K562 (cell line): ENCODE measurements at regions not wholly inside any gene's neighbourhood (a gene's known extent, or its start where the extent isn't known, plus 50 kb on each side); places are given as distances from the start of the nearest gene placed in this dataset.

ENCODE experiments used
- ATAC-seq: fragments of 200-7000 bp; cut with Tn5 transposase; 3 replicates; pipeline ENCODE4 v1.9.1; 2020; ENCODE audit warnings: moderate library complexity
- BruUV-seq: library from RNA; stranded (reverse); fragments of 400-500 nt; replicated peaks from 2 replicates; lab custom pipeline; 2021; lab: Mats Ljungman, UMichigan
- CTCF ChIA-PET: fragments of 300-600 bp; formaldehyde crosslinking; extraction: SDS; loops from one replicate; lab custom pipeline; 2021; ENCODE audit warnings: low intra/inter-chr PET ratio; lab: Yijun Ruan, JAX
- POLR2A ChIA-PET: fragments of 300-600, 350-650 bp; sonication (Branson Sonifier 250); formaldehyde crosslinking; extraction: SDS; loops from one replicate; lab custom pipeline; 2021; ENCODE audit warnings: antibody characterized with exemption, inconsistent platforms; lab: Yijun Ruan, JAX
- DNase-seq, 4 experiments: peaks; one replicate each; pipeline versions ENCODE4 v3.0.0 to v3.0.0-alpha.2; 2011 to 2018; ENCODE audit warnings: low spot score in 3 of 4, mixed read lengths in 3 of 4; ENCODE audit errors: extremely low read depth in 1 of 4
- FAIRE-seq: peaks from 2 replicates; lab custom pipeline; 2011; peaks lifted over from hg19 to GRCh38; lab: Jason Lieb, UNC
- H2AFZ ChIP-seq: 2 replicates; pipeline ENCODE4 v1.6.0; 2011; ENCODE audit warnings: low read depth, low read length, control low read depth, inconsistent platforms
- H3K27ac ChIP-seq: fragments of 200-600 bp; 3 replicates; pipeline ENCODE4 v1.8.0; 2011; ENCODE audit warnings: low read depth, mild to moderate bottlenecking, control low read depth, inconsistent platforms, low read length, moderate library complexity, mixed read lengths; ENCODE audit errors: extremely low read depth
- H3K27me3 ChIP-seq, 2 experiments: fragments of 300-600 bp in 1 of 2; 2 replicates in 1 of 2; 3 replicates in 1 of 2; pipeline versions ENCODE4 v1.6.0 to v1.8.0; 2011; ENCODE audit warnings: inconsistent platforms in 2 of 2, low read length in 2 of 2, mild to moderate bottlenecking in 1 of 2, mixed read lengths in 1 of 2, moderate library complexity in 1 of 2; ENCODE audit not compliant: control insufficient read depth in 2 of 2, insufficient read depth in 2 of 2
- H3K36me3 ChIP-seq: fragments of 300-600 bp; 3 replicates; pipeline ENCODE4 v1.8.0; 2011; ENCODE audit warnings: mild to moderate bottlenecking, low read length, inconsistent platforms; ENCODE audit not compliant: control insufficient read depth, insufficient read depth
- H3K4me1 ChIP-seq, 2 experiments: fragments of 200-600 bp in 1 of 2; replicated peaks in 1 of 2; 2 replicates in 1 of 2; 3 replicates in 1 of 2; pipeline versions ENCODE4 v1.5.1 to v1.8.0; 2011; ENCODE audit warnings: inconsistent platforms in 2 of 2, low read length in 2 of 2, mild to moderate bottlenecking in 1 of 2, mixed read lengths in 1 of 2, moderate library complexity in 1 of 2; ENCODE audit not compliant: control insufficient read depth in 2 of 2, insufficient read depth in 2 of 2
- H3K4me2 ChIP-seq: 2 replicates; pipeline ENCODE4 v1.6.1; 2011; ENCODE audit warnings: low read length, control low read depth, inconsistent platforms, mixed read lengths; ENCODE audit not compliant: insufficient read depth
- H3K4me3 ChIP-seq: fragments of 200-600 bp; sonication (generic), shearing (Covaris generic); 2 replicates; pipeline ENCODE4 v1.5.1; 2016; ENCODE audit warnings: control low read depth, inconsistent platforms
- H3K79me2 ChIP-seq: fragments of 200-600 bp; 3 replicates; pipeline ENCODE4 v1.8.0; 2011; ENCODE audit warnings: low read length, inconsistent platforms; ENCODE audit not compliant: control insufficient read depth, insufficient read depth
- H3K9ac ChIP-seq, 2 experiments: 2 replicates each; pipeline versions ENCODE4 v1.6.0 to v1.6.1; 2011; ENCODE audit warnings: low read depth in 2 of 2, low read length in 2 of 2, control low read depth in 1 of 2, inconsistent platforms in 1 of 2, mild to moderate bottlenecking in 1 of 2, mixed read lengths in 1 of 2; ENCODE audit not compliant: insufficient read depth in 1 of 2
- H3K9me1 ChIP-seq: one replicate; pipeline ENCODE4 v1.6.0; 2011; ENCODE audit warnings: inconsistent platforms, mild to moderate bottlenecking, low read length, moderate library complexity; ENCODE audit not compliant: control insufficient read depth, insufficient read depth
- H3K9me3 ChIP-seq: replicated peaks from 2 replicates; pipeline ENCODE4 v1.5.1; 2011; ENCODE audit warnings: low read depth, low read length, inconsistent platforms; ENCODE audit not compliant: control insufficient read depth, insufficient read depth
- H4K20me1 ChIP-seq: replicated peaks from 2 replicates; pipeline ENCODE4 v1.6.1; 2011; ENCODE audit warnings: low read length, inconsistent platforms, mixed read lengths; ENCODE audit not compliant: control insufficient read depth, insufficient read depth
- CBFB ChIP-seq: sonication (generic); formaldehyde crosslinking; IDR thresholded peaks from 2 replicates; pipeline ENCODE4 v1.4.0; 2020; ENCODE audit warnings: mild to moderate bottlenecking, missing genetic modification reagents
- HINFP ChIP-seq: fragments of 450-650 bp; conservative IDR thresholded peaks from 2 replicates; pipeline ENCODE4 v1.6.1; 2016; ENCODE audit warnings: missing genetic modification characterization, low read depth, mild to moderate bottlenecking, control low read depth, missing compliant biosample characterization
- NRF1 ChIP-seq, 2 experiments: fragments of 450-650 bp; IDR thresholded peaks in 1 of 2; conservative IDR thresholded peaks in 1 of 2; 2 replicates each; pipeline ENCODE4 v1.6.1; 2014; ENCODE audit warnings: mild to moderate bottlenecking in 2 of 2
- ZNF699 ChIP-seq: fragments of 250-450 bp; sonication (Bioruptor Pico); IDR thresholded peaks from 2 replicates; pipeline ENCODE4 v1.8.0; 2021; ENCODE audit warnings: mild to moderate bottlenecking, moderate library complexity; ENCODE audit not compliant: insufficient replicate concordance
- WGBS: fragments of 100-300 bp; shearing (Covaris generic); methylation state at CpG from one replicate; pipeline ENCODE4 v1.1.6; 2016; ENCODE audit warnings: low coverage, mixed read lengths; ENCODE audit not compliant: insufficient coverage; ENCODE audit errors: missing lambda C conversion rate; 5-methylcytosine and 5-hydroxymethylcytosine counted together
- in situ Hi-C: fragments of 300-500 bp; cut with MboI; formaldehyde crosslinking; loops from 4 replicates; pipeline ENCODE4 v1.15.0; 2018; ENCODE audit warnings: inconsistent platforms, mixed read lengths
- intact Hi-C: fragments of 100-400 bp; cut with micrococcal nuclease; formaldehyde crosslinking; loops from 2 replicates; pipeline ENCODE4 v1.14.2; 2022

- no peaks in the 10 kb centered on the region for H3K36me3 ChIP-seq
- no peak overlapping the region for H3K9ac ChIP-seq
- H3K9me1 ChIP-seq = no peaks in the 10 kb centered on the region
- POLR2A ChIA-PET = interaction anchor here (1.2 kb wide), 1 partner anchor 20 kb away, joined by 4 read pairs; no protein-coding TSS in a partner anchor
- H3K4me3 ChIP-seq = no peak overlapping the region
- DNase-seq (no peak), FAIRE-seq (no peak), ATAC-seq (peak; percentile 45; the same call in 1 of the 3 replicates)
- WGBS = 1% methylated on average over 7 of the region's 7 CpGs
- H3K27me3 ChIP-seq = peaks cover 11 to 39% of the 10 kb centered on the region in 2 experiments; a peak in 3 of 5 replicates
- no peaks in the 10 kb centered on the region for H3K9me3 ChIP-seq
- H3K27ac ChIP-seq = no peak overlapping the region
- H4K20me1 ChIP-seq = no peaks in the 10 kb centered on the region
- in situ Hi-C loops (no loop called here), intact Hi-C loops (no loop called here)
- no peak for TF ChIP-seq CBFB (CRISPR knock-in tag)
- no peak for TF ChIP-seq HINFP (tag)
- no peak for TF ChIP-seq ZNF699 (CRISPR knock-in tag)
- peak; percentile 75 to 77 for TF ChIP-seq NRF1 (conservative IDR thresholded peaks at IDR 0.05 in 1 of 2, IDR thresholded peaks at IDR 0.05 in 1 of 2)
- no peak overlapping the region for H3K4me2 ChIP-seq
- no peaks in the 10 kb centered on the region for H3K4me1 ChIP-seq
- H3K79me2 ChIP-seq = no peaks in the 10 kb centered on the region
- BruUV-seq = no TSS peak
- CTCF ChIA-PET = no interaction called here
- H2AFZ ChIP-seq = no peak overlapping the region
Measured at GRCh38 chr4:152190907-152191306, 345.0 kb downstream of the FBXW7 start.
